ENCODE measurements at regions not wholly inside any gene's neighbourhood (a gene's known extent, or its start where the extent isn't known, plus 50 kb on each side); places are given as distances from the start of the nearest gene placed in this dataset.
"Not testable (repeated sequence)": the region's sequence is repeated elsewhere in the genome, so short reads cannot be mapped to it uniquely, and the experiment has no call there.

- DNase-seq (ENCODE audit: low read depth in 1 of 2, low spot score in 1 of 2) = no peak
These were observed 53.8 kb upstream of the ADAMTS18 start for GRCh38 chr16:77488652-77489051.

GRCh38 chr16:77491091-77491490 lies 56.3 kb upstream of the ADAMTS18 start:
- no peak for DNase-seq (ENCODE audit: low read depth in 1 of 2, low spot score in 1 of 2)

- no peak for DNase-seq (ENCODE audit: low read depth in 1 of 2, low spot score in 1 of 2)
These were observed 62.1 kb upstream of the ADAMTS18 start for GRCh38 chr16:77496934-77497333.

GRCh38 chr16:77499373-77500285 lies 64.8 kb upstream of the ADAMTS18 start:
- no peak for DNase-seq (ENCODE audit: low read depth in 1 of 2, low spot score in 1 of 2)

DNA sequence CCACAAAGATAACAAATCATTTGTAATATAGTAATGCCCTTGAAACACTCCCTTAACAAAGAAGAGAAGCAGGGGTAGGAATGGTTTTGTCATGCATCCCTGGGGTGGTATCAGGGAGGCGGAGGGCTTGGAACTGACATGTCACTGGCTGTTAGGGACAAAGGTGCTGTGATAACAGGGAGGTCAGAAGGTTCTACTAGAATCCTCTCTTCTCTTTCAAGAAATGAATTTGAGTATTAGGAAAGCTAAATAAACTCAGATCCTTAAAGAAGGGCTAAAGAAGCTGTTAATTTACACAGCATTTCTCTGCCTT lies 65.4 kb upstream of the ADAMTS18 start:
- DNase-seq (ENCODE audit: low read depth in 1 of 2, low spot score in 1 of 2) = no peak

DNA sequence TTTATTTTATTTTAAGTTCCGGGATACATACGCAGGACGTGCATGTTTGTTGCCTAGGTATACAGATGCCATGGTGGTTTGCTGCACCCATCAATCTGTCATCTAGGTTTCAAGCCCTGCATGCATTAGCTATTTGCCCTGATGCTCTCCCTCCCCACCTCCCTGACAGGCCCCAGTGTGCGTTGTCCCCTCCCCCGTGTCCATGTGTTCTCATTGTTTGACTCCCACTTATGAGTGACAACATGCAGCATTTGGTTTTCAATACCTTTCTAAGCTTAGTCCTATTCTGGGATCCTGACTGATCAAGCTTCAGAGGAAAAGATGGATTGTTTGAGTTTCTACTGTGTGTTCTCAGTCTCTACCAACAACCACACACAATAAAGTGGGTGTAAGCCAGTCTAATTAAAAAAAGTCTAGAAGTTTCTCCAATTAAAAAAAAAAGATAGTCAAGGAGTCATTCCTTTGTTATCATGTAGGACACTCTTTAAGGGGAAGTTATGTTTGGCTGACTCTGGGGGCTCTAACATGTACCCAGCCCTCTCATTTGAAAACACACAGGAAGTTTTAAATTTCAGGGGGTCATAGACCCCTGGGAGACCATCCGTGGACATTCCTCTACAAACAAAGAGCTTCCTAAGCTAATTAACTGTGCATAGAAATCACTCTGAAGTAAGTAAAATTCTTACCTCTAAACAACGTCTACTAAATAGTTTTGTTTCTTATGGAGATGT lies 66.3 kb upstream of the ADAMTS18 start:
- DNase-seq (ENCODE audit: low read depth in 1 of 2, low spot score in 1 of 2) = no peak

DNA sequence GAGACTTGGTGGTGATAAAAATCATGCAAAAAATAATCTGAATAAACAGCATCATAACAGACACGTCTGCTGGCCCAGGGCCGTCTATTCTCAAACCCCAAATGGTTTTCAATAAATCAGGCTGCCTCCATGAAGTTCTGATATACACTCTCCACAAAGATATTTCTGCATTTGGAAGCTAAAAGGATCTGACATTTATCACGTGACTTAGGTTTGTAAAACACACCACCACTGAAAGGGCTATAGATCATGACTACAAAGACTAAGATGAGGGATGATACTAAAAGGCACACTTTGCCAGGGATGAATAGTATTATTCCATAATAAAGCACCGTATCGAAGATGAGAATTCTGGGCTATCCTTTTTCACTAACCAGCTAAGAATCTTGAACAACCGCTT lies 67.6 kb upstream of the ADAMTS18 start:
- no peak for DNase-seq (ENCODE audit: low read depth in 1 of 2, low spot score in 1 of 2)

GRCh38 chr16:77506492-77506891 lies 71.7 kb upstream of the ADAMTS18 start:
- not testable (repeated sequence) for DNase-seq (ENCODE audit: low read depth in 1 of 2, low spot score in 1 of 2)

DNA sequence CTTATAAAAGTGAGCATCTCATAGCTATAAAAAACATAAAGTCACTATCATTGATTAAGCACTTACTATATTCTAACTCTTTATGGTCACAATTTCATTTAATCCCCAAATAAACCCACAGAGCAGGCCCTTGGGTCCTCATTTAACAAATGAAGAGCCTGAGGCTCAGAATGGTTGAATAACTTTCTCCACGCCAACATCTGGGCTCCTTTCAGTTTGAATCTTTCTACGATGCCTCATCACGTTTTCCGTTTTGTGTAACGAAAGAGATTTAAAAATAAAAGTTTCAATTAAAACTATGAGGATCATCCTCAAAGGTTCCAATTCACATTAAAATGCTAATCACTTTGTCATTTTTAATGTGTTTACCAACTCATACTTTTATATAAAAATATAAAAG lies 74.2 kb upstream of the ADAMTS18 start:
- no peak for DNase-seq (ENCODE audit: low read depth in 1 of 2, low spot score in 1 of 2)

DNA sequence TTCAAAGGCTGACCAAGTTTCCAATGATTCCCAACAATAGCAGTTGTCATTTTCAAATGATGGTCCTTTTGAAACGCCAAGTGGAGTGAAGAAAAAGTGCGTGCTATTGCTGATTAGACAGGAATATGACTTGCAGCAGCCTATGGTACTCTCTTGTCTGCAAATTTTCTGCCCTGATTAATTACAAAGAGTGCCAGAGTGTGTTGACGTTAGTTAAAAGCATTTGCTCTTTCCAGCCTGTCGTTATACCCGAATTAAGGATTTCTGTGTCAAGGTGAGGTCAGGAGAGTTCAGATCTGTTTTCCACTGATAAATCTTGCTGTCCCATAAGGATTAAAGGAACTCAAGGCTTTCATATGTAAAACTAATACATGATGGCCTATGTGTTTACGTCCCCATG lies 75.0 kb upstream of the ADAMTS18 start:
- DNase-seq (ENCODE audit: low read depth in 1 of 2, low spot score in 1 of 2) = no peak

DNA sequence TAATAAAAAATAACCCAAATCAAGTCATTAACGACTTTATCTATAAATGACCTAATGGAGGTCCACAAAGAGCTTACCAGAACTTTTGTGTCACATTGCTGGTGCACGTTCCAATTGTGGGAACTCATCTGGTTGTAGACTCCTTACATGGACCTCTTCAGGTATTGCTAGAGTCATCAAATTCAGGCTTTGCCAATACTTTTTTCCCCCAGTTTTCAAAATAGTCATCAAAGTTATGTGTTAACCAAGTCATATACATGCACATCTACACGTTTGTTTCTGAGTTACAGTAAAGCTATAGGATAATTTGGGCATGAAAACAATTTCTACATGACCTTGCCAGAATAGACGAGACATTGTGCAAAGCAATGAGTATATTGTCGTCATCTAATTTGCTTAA lies 76.2 kb upstream of the ADAMTS18 start:
- DNase-seq (ENCODE audit: low read depth in 1 of 2, low spot score in 1 of 2) = no peak

GRCh38 chr16:77514500-77515220 lies 79.8 kb upstream of the ADAMTS18 start:
- no peak for DNase-seq (ENCODE audit: low read depth in 1 of 2, low spot score in 1 of 2)

DNA sequence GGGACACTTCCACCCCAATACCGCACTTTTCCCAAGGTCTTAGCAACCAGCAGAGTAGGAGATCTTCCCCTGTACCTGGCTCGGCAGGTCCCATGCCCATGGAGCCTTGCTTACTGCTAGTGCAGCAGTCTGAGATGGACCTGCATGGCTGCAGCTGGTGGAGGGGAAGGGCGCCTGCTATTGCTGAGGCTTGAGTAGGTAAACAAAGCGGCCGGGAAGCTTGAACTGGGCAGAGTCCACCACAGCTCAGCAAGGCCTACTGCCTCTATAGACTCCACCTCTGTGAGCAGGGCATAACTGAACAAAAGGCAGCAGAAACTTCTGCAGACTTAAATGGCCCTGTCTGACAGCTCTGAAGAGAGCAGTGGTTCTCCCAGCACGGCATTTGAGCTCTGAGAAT lies 90.4 kb upstream of the ADAMTS18 start:
- DNase-seq (ENCODE audit: low read depth in 1 of 2, low spot score in 1 of 2) = not testable (repeated sequence)

- DNase-seq (ENCODE audit: low read depth in 1 of 2, low spot score in 1 of 2) = no peak
These were observed 96.9 kb upstream of the ADAMTS18 start for GRCh38 chr16:77531752-77532151.

DNA sequence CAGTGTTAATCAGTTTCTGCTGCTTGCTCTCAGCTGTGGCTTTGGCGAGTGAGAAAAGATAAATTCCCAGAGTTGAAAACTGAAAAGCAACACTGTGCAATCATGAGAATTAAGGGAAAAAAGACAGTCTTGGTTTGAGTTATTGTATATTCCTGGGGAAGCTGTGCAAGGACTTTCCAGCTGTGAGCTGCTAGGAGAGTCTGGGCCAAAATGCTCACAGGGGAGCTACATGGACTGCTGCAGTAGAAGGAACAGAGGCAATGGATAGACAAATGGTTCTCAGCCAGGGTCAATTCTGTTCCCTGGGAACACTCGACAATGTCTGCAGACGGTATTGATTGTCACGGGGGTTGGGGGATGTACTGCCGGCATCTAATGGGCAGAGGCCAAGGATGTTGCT lies 102.0 kb upstream of the ADAMTS18 start:
- DNase-seq (ENCODE audit: low read depth in 1 of 2, low spot score in 1 of 2) = no peak

DNA sequence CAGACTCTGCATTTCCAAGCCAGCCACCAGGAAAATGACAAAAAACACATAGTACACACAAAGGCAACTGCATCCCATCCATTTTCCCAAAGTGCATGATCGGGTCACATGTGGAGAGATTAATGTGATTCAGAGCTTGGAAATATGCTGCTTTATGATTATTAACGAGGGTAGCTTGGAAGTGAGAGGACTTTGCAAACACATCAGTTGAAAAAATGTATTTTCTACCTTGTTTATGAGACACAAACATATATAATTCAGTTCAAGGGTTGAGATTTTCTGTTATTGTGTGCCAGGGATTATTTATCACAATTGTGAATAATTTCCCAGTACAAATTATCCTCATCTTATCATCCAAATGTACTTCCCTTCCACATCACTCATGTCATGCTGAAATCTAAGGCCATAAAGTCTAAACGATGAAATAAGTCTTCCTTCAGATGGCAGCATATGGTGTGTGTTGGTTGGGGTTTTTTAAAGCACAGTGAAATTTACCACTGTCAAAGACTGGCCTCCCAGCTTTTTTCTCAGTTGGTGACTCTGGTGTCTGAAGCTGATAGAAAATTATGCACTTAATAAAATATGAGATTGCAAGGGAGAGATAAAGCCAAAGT lies 104.7 kb upstream of the ADAMTS18 start:
- no peak for DNase-seq (ENCODE audit: low read depth in 1 of 2, low spot score in 1 of 2)

DNA sequence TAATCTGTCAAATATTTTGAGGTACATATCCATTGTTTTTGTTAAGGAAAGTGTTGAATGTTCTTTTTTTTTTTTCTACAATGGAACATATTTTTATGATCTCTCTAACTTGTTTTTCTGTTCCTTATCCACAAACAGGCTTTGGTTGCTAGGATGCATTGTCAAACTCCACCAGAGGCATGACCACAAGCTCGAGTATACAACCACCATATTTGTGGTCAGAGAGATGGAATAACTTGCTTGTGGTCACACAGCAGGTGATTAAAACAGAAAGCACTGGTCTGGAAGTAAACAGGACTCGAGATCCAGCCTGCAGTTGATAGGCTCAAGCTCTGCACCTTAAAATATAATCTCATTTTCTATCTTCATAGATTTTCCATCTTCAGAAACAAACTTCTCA lies 105.8 kb upstream of the ADAMTS18 start:
- no peak for DNase-seq (ENCODE audit: low read depth in 1 of 2, low spot score in 1 of 2)

DNA sequence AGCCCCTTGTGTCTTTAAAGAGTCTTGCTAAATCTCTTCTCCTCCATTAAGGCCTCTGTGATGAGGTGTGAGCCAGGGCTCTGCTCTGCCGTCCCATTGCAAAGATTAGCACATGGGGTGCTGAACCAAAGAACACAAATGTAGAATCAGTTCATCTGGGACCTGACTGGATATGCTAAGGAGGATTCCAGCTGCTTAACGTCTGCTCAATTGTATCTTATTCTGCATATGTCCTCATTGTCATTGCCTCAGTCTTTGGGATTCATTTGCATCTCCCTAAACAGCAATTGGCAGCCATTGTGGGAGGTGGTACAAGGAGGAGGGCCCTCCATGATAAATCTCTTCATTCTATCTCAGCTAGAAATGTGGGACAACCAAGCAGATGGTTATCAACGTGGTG lies 106.3 kb upstream of the ADAMTS18 start:
- no peak for DNase-seq (ENCODE audit: low read depth in 1 of 2, low spot score in 1 of 2)

- DNase-seq (ENCODE audit: low read depth in 1 of 2, low spot score in 1 of 2) = no peak
These were observed 113.3 kb upstream of the ADAMTS18 start for GRCh38 chr16:77548151-77548550.

- DNase-seq (ENCODE audit: low read depth in 1 of 2, low spot score in 1 of 2) = no peak
These were observed 113.9 kb upstream of the ADAMTS18 start for GRCh38 chr16:77548766-77549165.

DNA sequence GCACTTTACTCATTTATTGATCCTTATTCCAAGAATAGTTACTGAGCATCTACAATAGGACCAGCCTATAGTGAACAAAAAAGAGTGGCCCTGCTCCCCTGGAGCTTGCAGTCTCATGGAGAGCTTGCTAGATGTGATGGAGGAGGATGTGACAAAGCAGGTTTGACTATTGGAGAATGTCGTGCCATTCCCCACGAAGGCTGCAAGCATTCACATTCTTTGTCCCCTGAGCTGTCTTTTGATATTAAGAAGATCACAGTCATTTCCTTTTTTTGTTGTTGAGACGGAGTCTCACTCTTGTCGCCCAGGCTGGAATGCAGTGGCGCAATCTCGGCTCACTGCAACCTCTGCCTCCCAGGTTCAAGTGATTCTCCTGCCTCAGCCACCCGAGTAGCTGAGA lies 115.0 kb upstream of the ADAMTS18 start:
- no peak for DNase-seq (ENCODE audit: low read depth in 1 of 2, low spot score in 1 of 2)

DNA sequence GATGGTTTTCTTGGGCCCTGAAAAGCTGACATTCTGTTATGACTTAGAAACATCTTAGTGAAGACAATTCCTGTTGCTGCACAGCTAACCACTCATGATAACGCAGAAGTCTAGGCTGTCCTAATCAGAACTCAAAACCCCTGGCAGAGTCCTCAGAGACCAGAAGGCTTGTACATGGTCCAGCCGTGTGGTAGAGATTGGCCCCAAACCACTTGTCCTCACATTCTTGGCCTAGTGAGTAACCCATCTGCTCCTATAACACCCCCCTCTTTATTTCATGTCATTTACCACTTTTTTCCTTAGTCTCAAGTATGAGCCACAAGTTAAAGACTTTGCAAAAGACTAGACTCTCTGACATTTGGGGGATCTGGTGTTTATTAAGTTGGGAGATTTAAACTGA lies 116.5 kb upstream of the ADAMTS18 start:
- no peak for DNase-seq (ENCODE audit: low read depth in 1 of 2, low spot score in 1 of 2)
